ENCODE measurements at regions not wholly inside any gene's neighbourhood (a gene's known extent, or its start where the extent isn't known, plus 50 kb on each side); places are given as distances from the start of the nearest gene placed in this dataset.

DNA sequence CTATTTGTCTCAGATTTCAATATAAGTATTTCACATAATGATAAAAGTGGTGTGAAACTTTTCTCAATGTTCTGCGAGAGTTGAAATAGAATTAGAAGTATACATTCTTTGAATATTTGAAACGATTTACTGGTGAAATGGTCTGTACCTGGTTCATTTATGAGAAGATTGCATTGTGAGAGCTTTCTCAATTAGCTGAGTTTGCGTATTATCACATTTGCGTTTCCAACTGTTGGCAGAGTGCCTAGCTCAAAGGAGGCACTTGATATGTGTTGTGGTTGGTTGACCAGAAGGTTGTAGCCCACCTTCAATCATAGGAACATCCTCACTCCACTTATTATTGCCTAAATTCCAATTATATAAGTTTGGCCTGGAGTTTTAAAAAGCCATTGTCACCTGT lies 58.8 kb upstream of the EXOC2 start (continued):
- TF ChIP-seq ZNF396 (CRISPR knock-in tag; IDR thresholded peaks at IDR 0.05; ENCODE audit: borderline replicate concordance) (no peak), ZNF317 (CRISPR knock-in tag; IDR thresholded peaks at IDR 0.05; ENCODE audit: borderline replicate concordance, low read depth) (no peak), GABPB1 (CRISPR knock-in tag; IDR thresholded peaks at IDR 0.05) (no peak), JUN (CRISPR knock-in tag; IDR thresholded peaks at IDR 0.05) (no peak), SP1 (CRISPR knock-in tag; conservative IDR thresholded peaks at IDR 0.05) (no peak), NFATC4 (CRISPR knock-in tag; IDR thresholded peaks at IDR 0.05) (no peak), FOXJ3 (CRISPR knock-in tag; IDR thresholded peaks at IDR 0.05; ENCODE audit: borderline replicate concordance) (no peak), CREM (CRISPR knock-in tag; IDR thresholded peaks at IDR 0.05) (no peak), FOXP1 (CRISPR knock-in tag; IDR thresholded peaks at IDR 0.05; ENCODE audit: borderline replicate concordance) (no peak)
- TF ChIP-seq, protein P1, sequence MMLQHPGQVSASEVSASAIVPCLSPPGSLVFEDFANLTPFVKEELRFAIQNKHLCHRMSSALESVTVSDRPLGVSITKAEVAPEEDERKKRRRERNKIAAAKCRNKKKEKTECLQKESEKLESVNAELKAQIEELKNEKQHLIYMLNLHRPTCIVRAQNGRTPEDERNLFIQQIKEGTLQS (CRISPR knock-in tag; conservative IDR thresholded peaks at IDR 0.05): no peak
- TF ChIP-seq, protein P2, sequence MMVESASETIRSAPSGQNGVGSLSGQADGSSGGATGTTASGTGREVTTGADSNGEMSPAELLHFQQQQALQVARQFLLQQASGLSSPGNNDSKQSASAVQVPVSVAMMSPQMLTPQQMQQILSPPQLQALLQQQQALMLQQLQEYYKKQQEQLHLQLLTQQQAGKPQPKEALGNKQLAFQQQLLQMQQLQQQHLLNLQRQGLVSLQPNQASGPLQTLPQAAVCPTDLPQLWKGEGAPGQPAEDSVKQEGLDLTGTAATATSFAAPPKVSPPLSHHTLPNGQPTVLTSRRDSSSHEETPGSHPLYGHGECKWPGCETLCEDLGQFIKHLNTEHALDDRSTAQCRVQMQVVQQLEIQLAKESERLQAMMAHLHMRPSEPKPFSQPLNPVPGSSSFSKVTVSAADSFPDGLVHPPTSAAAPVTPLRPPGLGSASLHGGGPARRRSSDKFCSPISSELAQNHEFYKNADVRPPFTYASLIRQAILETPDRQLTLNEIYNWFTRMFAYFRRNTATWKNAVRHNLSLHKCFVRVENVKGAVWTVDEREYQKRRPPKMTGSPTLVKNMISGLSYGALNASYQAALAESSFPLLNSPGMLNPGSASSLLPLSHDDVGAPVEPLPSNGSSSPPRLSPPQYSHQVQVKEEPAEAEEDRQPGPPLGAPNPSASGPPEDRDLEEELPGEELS (CRISPR knock-in tag; IDR thresholded peaks at IDR 0.05): no peak

DNA sequence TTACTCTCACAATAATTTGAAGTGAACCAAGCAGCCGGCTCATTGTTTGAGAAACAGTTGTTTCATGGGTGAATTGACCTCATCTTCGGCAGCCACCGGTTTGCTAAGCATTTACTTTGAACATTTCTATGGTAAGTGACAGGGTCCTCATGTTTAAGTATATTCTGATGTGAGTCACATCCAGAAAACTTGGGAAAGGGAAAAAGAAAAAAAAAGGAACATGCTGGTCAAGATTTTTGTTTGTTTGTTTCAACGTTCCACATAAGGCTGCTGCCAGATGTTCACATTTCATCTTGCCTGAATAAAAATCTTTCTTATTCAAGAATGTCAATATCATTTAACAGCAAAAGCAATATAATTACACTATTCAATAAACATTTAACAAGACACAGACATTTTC lies 55.0 kb upstream of the EXOC2 start:
- Mint-ChIP-seq H3K9me3 (no peaks in the 10 kb centered on the region), H3K4me1 (peaks cover 5% of the 10 kb centered on the region), H3K27me3 (ENCODE audit: low read depth) (no peaks in the 10 kb centered on the region), H3K4me3 (no peak overlapping the region), H3K36me3 (no peaks in the 10 kb centered on the region), H3K27ac (no peak overlapping the region)
- CTCF ChIA-PET: no interaction called here
- POLR2A ChIA-PET: no interaction called here
- ATAC-seq (no peak), DNase-seq (ENCODE audit: low spot score) (no peak)
- TF ChIP-seq ZNF219 (CRISPR knock-in tag; IDR thresholded peaks at IDR 0.05; ENCODE audit: borderline replicate concordance) (no peak), SP1 (CRISPR knock-in tag; conservative IDR thresholded peaks at IDR 0.05) (no peak), MYBL2 (CRISPR knock-in tag; IDR thresholded peaks at IDR 0.05) (no peak)

DNA sequence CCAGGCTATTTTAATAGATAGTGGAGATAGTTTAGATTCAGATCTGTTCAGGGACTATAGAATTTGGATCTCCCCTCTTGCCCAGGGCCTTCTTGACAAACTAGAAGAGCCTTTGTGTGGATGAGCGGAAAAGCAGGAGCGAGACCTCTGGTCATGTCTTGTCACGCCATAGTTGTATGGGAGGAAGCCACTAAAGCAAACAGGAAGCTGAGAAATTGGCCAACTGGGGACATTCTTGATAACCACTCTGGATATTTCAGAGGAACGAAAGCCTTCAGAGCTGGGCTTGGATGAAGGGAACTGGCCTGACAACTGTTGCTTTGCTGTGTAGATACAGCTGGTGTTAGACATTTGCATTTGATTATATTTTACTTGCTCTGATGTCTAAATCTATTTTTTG lies 54.1 kb upstream of the EXOC2 start:
- Mint-ChIP-seq H3K9me3 (no peaks in the 10 kb centered on the region), H3K27me3 (ENCODE audit: low read depth) (no peaks in the 10 kb centered on the region), H3K4me3 (no peak overlapping the region), H3K27ac (no peak overlapping the region), H3K4me1 (peaks cover 2% of the 10 kb centered on the region), H3K36me3 (no peaks in the 10 kb centered on the region)
- CTCF ChIA-PET: interaction anchor here (1.5 kb wide), 1 partner anchor 25 kb away, joined by 4 read pairs; no protein-coding TSS in a partner anchor
- POLR2A ChIA-PET: no interaction called here
- DNase-seq (ENCODE audit: low spot score) (no peak), ATAC-seq (no peak)
- TF ChIP-seq, protein P3, sequence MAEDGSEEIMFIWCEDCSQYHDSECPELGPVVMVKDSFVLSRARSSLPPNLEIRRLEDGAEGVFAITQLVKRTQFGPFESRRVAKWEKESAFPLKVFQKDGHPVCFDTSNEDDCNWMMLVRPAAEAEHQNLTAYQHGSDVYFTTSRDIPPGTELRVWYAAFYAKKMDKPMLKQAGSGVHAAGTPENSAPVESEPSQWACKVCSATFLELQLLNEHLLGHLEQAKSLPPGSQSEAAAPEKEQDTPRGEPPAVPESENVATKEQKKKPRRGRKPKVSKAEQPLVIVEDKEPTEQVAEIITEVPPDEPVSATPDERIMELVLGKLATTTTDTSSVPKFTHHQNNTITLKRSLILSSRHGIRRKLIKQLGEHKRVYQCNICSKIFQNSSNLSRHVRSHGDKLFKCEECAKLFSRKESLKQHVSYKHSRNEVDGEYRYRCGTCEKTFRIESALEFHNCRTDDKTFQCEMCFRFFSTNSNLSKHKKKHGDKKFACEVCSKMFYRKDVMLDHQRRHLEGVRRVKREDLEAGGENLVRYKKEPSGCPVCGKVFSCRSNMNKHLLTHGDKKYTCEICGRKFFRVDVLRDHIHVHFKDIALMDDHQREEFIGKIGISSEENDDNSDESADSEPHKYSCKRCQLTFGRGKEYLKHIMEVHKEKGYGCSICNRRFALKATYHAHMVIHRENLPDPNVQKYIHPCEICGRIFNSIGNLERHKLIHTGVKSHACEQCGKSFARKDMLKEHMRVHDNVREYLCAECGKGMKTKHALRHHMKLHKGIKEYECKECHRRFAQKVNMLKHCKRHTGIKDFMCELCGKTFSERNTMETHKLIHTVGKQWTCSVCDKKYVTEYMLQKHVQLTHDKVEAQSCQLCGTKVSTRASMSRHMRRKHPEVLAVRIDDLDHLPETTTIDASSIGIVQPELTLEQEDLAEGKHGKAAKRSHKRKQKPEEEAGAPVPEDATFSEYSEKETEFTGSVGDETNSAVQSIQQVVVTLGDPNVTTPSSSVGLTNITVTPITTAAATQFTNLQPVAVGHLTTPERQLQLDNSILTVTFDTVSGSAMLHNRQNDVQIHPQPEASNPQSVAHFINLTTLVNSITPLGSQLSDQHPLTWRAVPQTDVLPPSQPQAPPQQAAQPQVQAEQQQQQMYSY (CRISPR knock-in tag; IDR thresholded peaks at IDR 0.05): no peak
- TF ChIP-seq ZNF263 (CRISPR knock-in tag; IDR thresholded peaks at IDR 0.05; ENCODE audit: low read depth) (no peak), ESRRA (CRISPR knock-in tag; IDR thresholded peaks at IDR 0.05; ENCODE audit: borderline replicate concordance) (no peak)
- TF ChIP-seq, protein P4, sequence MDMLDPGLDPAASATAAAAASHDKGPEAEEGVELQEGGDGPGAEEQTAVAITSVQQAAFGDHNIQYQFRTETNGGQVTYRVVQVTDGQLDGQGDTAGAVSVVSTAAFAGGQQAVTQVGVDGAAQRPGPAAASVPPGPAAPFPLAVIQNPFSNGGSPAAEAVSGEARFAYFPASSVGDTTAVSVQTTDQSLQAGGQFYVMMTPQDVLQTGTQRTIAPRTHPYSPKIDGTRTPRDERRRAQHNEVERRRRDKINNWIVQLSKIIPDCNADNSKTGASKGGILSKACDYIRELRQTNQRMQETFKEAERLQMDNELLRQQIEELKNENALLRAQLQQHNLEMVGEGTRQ (CRISPR knock-in tag; IDR thresholded peaks at IDR 0.05): no peak
- TF ChIP-seq, protein P5, sequence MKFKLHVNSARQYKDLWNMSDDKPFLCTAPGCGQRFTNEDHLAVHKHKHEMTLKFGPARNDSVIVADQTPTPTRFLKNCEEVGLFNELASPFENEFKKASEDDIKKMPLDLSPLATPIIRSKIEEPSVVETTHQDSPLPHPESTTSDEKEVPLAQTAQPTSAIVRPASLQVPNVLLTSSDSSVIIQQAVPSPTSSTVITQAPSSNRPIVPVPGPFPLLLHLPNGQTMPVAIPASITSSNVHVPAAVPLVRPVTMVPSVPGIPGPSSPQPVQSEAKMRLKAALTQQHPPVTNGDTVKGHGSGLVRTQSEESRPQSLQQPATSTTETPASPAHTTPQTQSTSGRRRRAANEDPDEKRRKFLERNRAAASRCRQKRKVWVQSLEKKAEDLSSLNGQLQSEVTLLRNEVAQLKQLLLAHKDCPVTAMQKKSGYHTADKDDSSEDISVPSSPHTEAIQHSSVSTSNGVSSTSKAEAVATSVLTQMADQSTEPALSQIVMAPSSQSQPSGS (CRISPR knock-in tag; IDR thresholded peaks at IDR 0.05; ENCODE audit: borderline replicate concordance, low read depth): no peak
